Fibroblast of pulmonary artery (primary cell): ENCODE measurements at regions not wholly inside any gene's neighbourhood (a gene's known extent, or its start where the extent isn't known, plus 50 kb on each side); places are given as distances from the start of the nearest gene placed in this dataset.

ENCODE experiments used
- DNase-seq: peaks from one replicate; pipeline ENCODE4 v3.0.0-alpha.2; 2010; ENCODE audit warnings: low read depth
- H3K4me3 ChIP-seq: replicated peaks from 2 replicates; pipeline ENCODE4 v1.5.1; 2011; ENCODE audit warnings: low read depth, mild to moderate bottlenecking, control low read depth, low read length, moderate library complexity
- CTCF ChIP-seq: IDR thresholded peaks from 2 replicates; pipeline ENCODE4 v1.5.1; 2011; ENCODE audit warnings: mild to moderate bottlenecking, control low read depth, low read length, inconsistent platforms; ENCODE audit errors: missing control alignments

GRCh38 chr22:48709453-48709852, 1118.2 kb downstream of the BRD1 start:
- TF ChIP-seq CTCF = no peak
- no peak overlapping the region for H3K4me3 ChIP-seq
- DNase-seq = no peak

GRCh38 chr22:48708558-48709245, 1119.0 kb downstream of the BRD1 start:
- no peak for DNase-seq
- TF ChIP-seq CTCF = no peak
- no peak overlapping the region for H3K4me3 ChIP-seq

- TF ChIP-seq CTCF = no peak
- DNase-seq = no peak
- H3K4me3 ChIP-seq = no peak overlapping the region
Observed at GRCh38 chr22:48707763-48708557, 1119.7 kb downstream of the BRD1 start.

- DNase-seq = no peak
- H3K4me3 ChIP-seq = no peak overlapping the region
Observed at GRCh38 chr22:48706934-48707762, 1120.5 kb downstream of the BRD1 start.

GRCh38 chr22:48705917-48706605, 1121.6 kb downstream of the BRD1 start:
- no peak for DNase-seq
- TF ChIP-seq CTCF = no peak
- no peak overlapping the region for H3K4me3 ChIP-seq

More at GRCh38 chr22:48706934-48707762, 1120.5 kb downstream of the BRD1 start:
- no peak for TF ChIP-seq CTCF

- H3K4me3 ChIP-seq = no peak overlapping the region
- DNase-seq = no peak
- TF ChIP-seq CTCF = no peak
Observed at GRCh38 chr22:48705159-48705916, 1122.3 kb downstream of the BRD1 start.
